Loucy (cell line): ENCODE measurements at regions not wholly inside any gene's neighbourhood (a gene's known extent, or its start where the extent isn't known, plus 50 kb on each side); places are given as distances from the start of the nearest gene placed in this dataset.

Experiments used
- CTCF ChIP-seq: fragments of 200-600 bp; sonication (generic); conservative IDR thresholded peaks from 2 replicates; pipeline ENCODE4 v1.5.1; 2014; ENCODE audit warnings: mild to moderate bottlenecking, antibody characterized with exemption, low read length
- EZH2phosphoT487 ChIP-seq: fragments of 200-600 bp; IDR thresholded peaks from 2 replicates; pipeline ENCODE4 v1.6.1; 2018; ENCODE audit warnings: antibody characterized with exemption, mild to moderate bottlenecking, moderate library complexity, borderline replicate concordance

- TF ChIP-seq CTCF (no peak), EZH2phosphoT487 (no peak)
Observed at GRCh38 chr12:79987731-79988130, 52.8 kb upstream of the PPP1R12A start.
